ENCODE measurements at regions not wholly inside any gene's neighbourhood (a gene's known extent, or its start where the extent isn't known, plus 50 kb on each side); places are given as distances from the start of the nearest gene placed in this dataset.

GRCh38 chrX:137305404-137305803 is 260.5 kb upstream of the ZIC3 start:
- intact Hi-C loops (cut with DNase I) = no loop called here

DNA sequence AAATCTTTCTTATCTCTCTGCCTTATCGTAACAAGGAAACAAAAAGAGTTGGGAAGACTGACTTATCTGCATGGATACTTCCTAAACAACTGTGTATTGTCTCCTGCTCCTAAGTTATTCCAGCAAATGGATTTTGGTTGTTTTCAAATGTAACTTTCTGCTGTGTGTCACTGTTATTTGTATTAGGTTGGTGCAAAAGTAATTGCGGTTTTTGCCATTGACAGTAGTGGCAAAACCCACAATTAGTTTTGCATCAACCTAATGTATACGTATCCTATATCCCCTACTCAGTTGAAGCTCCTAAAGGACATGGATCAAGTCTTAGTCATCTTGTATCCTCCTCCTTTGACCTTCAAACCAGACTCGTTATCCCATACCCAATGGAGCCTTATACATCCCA is 263.4 kb upstream of the GPR101 start:
- Histone ChIP-seq H3K27ac (no peak overlapping the region), H3K9me3 (no peaks in the 10 kb centered on the region), H3K27me3 (no peaks in the 10 kb centered on the region), H3K36me3 (replicated peaks in 1 of 2; ENCODE audit: insufficient read depth in 1 of 2, low read depth in 2 of 2) (no peaks in the 10 kb centered on the region), H3K4me1 (no peaks in the 10 kb centered on the region), H3K4me3 (no peak overlapping the region)
- WGBS, 2 donors = 53 to 69% methylated on average over 4 of the region's 4 CpGs
- no peak for TF ChIP-seq POLR2A (IDR thresholded peaks at IDR 0.05)
- TF ChIP-seq, protein P1, sequence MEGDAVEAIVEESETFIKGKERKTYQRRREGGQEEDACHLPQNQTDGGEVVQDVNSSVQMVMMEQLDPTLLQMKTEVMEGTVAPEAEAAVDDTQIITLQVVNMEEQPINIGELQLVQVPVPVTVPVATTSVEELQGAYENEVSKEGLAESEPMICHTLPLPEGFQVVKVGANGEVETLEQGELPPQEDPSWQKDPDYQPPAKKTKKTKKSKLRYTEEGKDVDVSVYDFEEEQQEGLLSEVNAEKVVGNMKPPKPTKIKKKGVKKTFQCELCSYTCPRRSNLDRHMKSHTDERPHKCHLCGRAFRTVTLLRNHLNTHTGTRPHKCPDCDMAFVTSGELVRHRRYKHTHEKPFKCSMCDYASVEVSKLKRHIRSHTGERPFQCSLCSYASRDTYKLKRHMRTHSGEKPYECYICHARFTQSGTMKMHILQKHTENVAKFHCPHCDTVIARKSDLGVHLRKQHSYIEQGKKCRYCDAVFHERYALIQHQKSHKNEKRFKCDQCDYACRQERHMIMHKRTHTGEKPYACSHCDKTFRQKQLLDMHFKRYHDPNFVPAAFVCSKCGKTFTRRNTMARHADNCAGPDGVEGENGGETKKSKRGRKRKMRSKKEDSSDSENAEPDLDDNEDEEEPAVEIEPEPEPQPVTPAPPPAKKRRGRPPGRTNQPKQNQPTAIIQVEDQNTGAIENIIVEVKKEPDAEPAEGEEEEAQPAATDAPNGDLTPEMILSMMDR (IDR thresholded peaks at IDR 0.05) = no peak
- no peak for ATAC-seq
- no peak for DNase-seq
- intact Hi-C loops (cut with DNase I) = no loop called here

More at GRCh38 chrX:137305404-137305803, 260.5 kb upstream of the ZIC3 start:
- no peaks in the 10 kb centered on the region for H3K36me3 ChIP-seq (replicated peaks in 1 of 2; ENCODE audit: insufficient read depth in 1 of 2, low read depth in 2 of 2)
- no peak overlapping the region for H3K27ac ChIP-seq
- no peak for TF ChIP-seq POLR2A (IDR thresholded peaks at IDR 0.05)
- TF ChIP-seq, protein P1 (IDR thresholded peaks at IDR 0.05) = no peak
- H3K9me3 ChIP-seq = no peaks in the 10 kb centered on the region
- DNase-seq = no peak
- no peak for ATAC-seq
- no peaks in the 10 kb centered on the region for H3K4me1 ChIP-seq
- no peaks in the 10 kb centered on the region for H3K27me3 ChIP-seq
- no peak overlapping the region for H3K4me3 ChIP-seq

DNA sequence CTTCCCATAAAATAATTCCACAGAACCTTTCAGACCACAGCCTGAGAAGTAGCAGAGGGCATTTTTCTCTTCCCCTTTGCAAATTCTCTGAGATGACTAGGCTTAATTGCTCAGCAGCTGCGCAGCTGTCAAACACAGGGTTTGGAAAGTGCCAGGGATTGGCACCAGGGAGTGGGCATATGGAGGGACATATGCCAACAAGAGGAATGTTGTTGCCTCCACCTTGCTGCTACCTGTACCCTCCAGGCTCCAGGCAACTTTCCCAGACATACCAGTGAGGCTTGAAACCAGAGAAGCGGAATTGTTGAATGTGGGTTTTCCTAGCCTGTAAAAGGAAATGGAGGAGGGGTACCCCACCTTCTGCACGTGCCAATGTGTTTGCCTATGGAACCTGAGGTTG is 256.2 kb upstream of the GPR101 start:
- Histone ChIP-seq H3K4me1 (no peaks in the 10 kb centered on the region), H3K27ac (no peak overlapping the region), H3K27me3 (no peaks in the 10 kb centered on the region), H3K9me3 (no peaks in the 10 kb centered on the region), H3K4me3 (no peak overlapping the region), H3K36me3 (replicated peaks in 1 of 2; ENCODE audit: insufficient read depth in 1 of 2, low read depth in 2 of 2) (no peaks in the 10 kb centered on the region)
- ATAC-seq (no peak), DNase-seq (no peak)
- 0 to 21% methylated on average over 1 to 3 of the region's 3 CpGs for WGBS, 2 donors
- TF ChIP-seq POLR2A (IDR thresholded peaks at IDR 0.05) = no peak
- TF ChIP-seq, protein P1 (IDR thresholded peaks at IDR 0.05) = no peak
- intact Hi-C loops (cut with DNase I) = no loop called here

DNA sequence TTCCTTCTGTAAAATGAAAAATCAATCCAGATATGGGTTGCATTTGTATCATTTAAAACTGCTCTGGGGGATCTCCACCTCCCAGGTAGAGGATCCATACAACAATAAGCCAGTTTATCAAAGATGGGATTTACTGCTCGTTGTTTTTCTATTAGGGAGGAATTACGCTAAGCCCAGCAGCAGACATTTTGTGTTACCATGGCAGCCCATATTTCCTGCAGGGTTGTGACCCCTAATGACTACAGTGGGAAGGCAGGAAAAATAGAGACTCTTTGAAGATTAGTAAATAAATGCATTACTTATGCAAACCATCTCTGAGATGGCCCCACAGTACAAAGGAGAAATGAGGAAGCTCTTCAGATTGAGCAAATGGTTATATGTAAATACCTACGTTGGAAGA is 253.4 kb upstream of the GPR101 start:
- no peaks in the 10 kb centered on the region for H3K36me3 ChIP-seq (replicated peaks in 1 of 2; ENCODE audit: insufficient read depth in 1 of 2, low read depth in 2 of 2)
- ATAC-seq = no peak
- no peak for DNase-seq
- intact Hi-C loops (cut with DNase I) = no loop called here
- no peaks in the 10 kb centered on the region for H3K4me1 ChIP-seq
- H3K9me3 ChIP-seq = no peaks in the 10 kb centered on the region
- no peaks in the 10 kb centered on the region for H3K27me3 ChIP-seq
- H3K27ac ChIP-seq = no peak overlapping the region
- WGBS, 2 donors = 30 to 38% methylated on average over 3 of the region's 3 CpGs
- H3K4me3 ChIP-seq = no peak overlapping the region
- TF ChIP-seq, protein P1 (IDR thresholded peaks at IDR 0.05) = no peak
- TF ChIP-seq POLR2A (IDR thresholded peaks at IDR 0.05) = no peak

DNA sequence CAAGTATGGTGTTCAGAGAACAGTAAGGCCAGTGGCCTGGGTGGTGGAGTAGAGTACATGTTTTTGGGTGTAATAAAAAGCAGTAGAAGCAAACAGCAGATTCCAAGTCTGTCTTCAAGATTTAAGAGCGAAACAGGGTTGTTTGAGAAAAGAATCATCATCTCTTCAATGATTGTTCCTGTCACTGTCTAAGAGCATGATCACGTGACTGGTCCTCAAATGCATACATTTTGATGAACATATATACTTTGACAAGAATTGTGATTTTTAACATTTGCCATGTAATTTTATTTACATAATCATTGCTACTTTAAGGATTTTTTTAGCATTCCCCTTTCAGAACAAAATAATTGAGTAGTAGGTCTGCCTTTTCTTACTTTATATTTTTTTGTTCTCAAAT is 252.6 kb upstream of the GPR101 start:
- H3K36me3 ChIP-seq (replicated peaks in 1 of 2; ENCODE audit: insufficient read depth in 1 of 2, low read depth in 2 of 2) = no peaks in the 10 kb centered on the region
- no peak for DNase-seq
- WGBS, 2 donors = 48 to 66% methylated on average over 2 of the region's 2 CpGs
- no peaks in the 10 kb centered on the region for H3K4me1 ChIP-seq
- ATAC-seq = no peak
- TF ChIP-seq, protein P1 (IDR thresholded peaks at IDR 0.05) = no peak
- no peak for TF ChIP-seq POLR2A (IDR thresholded peaks at IDR 0.05)
- no peaks in the 10 kb centered on the region for H3K9me3 ChIP-seq
- no peak overlapping the region for H3K27ac ChIP-seq
- H3K4me3 ChIP-seq = no peak overlapping the region
- H3K27me3 ChIP-seq = no peaks in the 10 kb centered on the region
- intact Hi-C loops (cut with DNase I) = no loop called here
